ENCODE measurements at regions not wholly inside any gene's neighbourhood (a gene's known extent, or its start where the extent isn't known, plus 50 kb on each side); places are given as distances from the start of the nearest gene placed in this dataset.
A peak's percentile ranks its signal among the peaks of the same experiment; 100 is the strongest.
"Not testable (repeated sequence)": the region's sequence is repeated elsewhere in the genome, so short reads cannot be mapped to it uniquely, and the experiment has no call there.

GRCh38 chrX:80929251-80929650, 119.6 kb upstream of the BRWD3 start:
- no peak for DNase-seq (ENCODE audit: low read depth)

DNA sequence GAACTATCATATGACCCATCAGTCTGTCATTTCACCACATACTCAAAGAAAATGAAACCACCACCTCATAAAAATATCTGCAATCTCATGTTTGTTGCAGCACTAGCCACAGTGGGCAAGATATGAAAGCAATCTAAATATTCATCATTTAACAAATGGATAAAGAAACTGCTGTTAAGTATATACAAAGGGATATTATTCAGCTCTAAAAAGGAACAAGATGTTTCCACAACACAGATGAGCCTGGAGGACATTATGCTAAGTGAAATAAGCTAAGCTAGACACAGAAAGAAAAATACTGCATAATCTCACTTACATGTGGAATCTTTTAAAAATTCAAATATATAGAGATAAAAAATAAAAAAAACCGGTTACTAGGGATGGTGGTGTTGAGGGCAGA, 108.2 kb upstream of the BRWD3 start:
- no peak for DNase-seq (ENCODE audit: low read depth)

DNA sequence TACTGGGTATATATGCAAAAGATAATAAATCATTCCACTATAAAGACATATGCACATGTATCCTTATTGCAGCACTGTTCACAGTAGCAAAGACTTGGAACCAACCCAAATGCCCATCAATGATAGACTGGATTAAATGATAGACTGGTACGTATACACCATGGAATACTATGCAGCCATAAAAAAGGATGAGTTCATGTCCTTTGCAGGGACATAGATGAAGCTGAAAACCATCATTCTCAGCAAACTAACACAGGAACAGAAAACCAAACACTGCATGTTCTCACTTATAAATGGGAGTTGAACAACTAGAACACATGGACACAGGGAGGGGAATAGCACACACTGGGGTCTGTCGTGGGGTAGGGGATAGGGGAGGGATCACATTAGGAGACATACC, 102.7 kb upstream of the BRWD3 start:
- not testable (repeated sequence) for DNase-seq (ENCODE audit: low read depth)

DNA sequence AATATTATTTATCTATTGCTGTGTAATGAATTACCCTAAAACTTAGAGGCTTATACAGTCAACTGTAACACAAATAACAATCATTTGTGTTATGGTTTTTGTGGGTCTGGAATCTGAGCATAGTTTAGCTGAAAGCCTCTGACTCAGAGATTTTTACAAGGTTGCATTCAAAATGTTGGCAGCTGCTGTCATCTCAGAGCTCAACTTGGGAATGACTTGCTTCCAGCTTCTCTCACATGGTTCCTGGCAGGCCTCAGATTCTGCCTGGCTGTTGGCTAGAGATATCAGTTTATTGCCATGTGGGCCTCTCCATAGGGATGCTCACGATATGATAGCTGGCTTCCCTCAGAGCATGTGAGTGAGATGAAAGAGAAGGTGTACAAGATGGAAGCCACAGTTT, 70.2 kb upstream of the BRWD3 start:
- DNase-seq (ENCODE audit: low read depth) = peak; percentile 31

DNA sequence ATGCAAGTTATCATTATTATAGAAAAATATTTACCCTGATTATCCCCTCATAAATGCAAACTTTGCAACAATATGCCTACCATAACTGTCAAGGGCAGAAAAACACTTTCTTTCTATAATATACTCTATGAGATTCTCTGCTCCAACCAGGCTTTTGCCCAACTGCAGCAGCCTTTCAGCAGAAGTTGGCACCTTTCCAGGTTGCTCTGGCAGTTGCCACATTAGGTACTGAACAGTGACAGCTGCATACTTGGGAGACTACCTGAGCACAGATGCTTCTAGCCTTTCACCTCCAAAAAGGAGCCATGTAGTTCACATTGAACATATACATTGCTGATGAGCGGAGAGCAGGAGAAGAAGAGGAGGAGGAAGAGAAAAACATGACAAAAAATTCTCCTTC, 69.5 kb upstream of the BRWD3 start:
- no peak for DNase-seq (ENCODE audit: low read depth)

DNA sequence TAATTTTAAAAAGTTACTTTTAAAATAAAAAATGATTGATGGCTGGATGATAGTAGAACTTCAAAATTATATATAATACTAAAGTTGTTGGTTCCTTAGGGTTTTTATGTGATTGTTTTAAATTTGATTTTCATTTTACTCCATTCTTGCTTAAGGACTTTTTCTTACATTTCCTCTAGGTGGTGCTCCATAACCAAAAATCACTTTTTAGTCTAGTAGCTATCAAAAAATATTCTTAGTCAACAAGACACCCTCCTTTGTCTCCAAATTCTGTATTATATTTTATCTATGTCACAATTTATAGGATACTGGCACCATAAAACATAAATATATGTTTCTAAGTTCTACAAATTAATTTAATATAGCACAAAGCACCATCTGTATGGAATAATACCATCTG, 67.2 kb upstream of the BRWD3 start:
- DNase-seq (ENCODE audit: low read depth) = peak; percentile 16

All from GM04504 (cell line).